NCI-H345 treated with DMSO at 0.1 percent for 48 hours (cell line): ENCODE measurements at regions not wholly inside any gene's neighbourhood (a gene's known extent, or its start where the extent isn't known, plus 50 kb on each side); places are given as distances from the start of the nearest gene placed in this dataset.

Source experiments
- DNase-seq: peaks from one replicate; lab custom pipeline; 2025; ENCODE audit not compliant: unreplicated experiment; lab: John Stamatoyannopoulos, UW

DNA sequence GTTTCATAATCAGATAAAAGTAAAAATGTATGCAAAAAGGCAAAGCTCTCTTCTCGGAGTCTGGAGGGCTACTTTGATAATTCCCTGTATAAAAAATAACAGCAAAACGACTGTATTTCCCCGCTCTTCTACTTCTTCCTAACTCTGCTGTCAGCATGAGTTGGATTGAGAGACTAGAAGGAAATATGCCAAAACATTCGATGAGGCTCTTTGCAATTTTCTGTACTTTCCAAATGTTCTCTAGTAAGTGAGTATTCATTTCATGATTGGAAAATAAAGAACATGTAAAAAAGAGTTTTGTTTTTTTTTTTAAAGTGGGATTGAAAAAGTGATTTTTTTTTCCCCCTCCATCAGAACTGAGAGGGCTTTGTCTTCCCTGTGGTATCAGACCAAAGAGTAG is 677.5 kb downstream of the ACTL7B start:
- DNase-seq, result no peak

DNA sequence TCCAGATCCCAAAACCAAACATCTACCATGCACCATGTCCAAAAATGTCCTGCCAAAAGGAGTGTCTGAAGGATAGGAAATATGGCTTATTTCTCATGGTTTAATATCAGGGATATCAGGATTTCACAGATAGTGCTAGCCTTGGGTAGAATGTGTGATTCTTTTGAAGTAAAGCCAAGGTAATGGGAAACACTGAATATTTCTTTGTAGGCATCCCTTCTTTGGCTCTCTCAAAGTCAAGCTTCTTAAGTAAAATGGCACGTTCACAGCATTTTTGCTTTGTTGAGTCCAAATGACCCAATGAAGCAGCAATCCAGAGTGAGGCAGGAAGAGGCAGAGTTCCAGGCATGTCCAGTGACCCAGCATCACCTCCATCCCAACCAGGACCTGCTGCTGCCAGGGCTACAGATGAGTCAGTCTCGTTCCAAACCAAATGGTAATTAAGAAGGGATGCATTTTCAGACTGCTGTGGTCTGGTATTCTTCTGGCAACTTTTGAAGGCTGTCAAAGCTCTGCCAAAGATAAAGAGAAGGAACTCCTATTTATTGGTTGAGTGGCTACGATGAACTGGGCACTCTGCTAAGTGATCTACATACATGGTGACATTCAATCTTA is 678.8 kb upstream of the KLF4 start:
- DNase-seq, result no peak

DNA sequence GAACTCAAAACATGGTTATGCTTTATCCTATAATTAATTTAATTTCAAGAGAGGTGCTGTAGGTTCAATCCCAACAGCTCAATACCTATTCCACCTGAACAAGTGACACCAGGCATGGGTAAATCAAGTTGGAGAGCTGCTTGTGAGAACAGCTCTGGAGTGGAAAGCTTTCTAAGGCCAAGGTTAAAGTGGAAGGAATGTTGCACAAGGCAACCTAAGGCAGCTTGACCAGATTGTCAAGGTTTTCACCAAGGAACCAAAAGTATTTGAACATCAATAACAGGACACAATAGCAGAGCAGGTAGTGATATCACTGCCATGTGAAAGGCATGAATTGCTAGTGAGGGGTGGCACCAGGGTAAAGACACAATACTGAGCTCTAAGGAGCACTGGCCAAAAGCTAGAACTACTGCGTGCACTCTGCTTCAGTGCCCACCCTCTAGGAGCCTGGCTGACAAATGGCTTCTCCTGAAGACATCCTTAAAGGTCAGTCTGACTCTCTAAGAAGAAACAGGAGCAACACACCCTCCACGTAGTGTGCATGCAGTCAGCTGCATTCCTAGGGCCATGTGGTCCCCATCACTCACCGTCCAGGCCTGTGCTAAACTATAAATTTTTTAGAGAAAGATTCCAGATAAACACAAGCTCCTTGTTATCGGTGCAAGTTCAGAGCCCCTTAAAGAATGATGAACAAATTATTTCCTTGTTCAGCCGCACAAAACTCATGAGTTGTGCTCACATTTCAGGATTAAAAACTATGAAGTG is 677.7 kb upstream of the KLF4 start:
- no peak for DNase-seq

DNA sequence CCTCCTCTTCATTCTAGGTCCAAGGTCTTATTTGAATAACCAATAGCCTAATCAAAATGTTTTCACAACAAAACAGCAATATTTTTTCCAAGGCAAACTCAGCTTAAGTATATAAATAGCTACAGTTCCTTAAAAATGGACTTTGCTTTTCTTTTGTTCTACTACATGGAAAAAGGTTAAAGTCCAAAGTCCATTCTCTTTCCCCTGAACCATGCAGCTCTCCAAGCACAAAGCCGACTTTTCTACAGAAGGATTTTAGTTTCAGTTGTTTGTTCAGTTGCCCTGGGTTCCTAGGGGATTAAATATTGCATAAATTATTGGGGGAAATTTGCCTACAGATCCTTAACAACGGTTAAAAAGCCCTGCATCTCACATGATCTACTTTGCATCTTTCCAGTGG is 677.0 kb upstream of the KLF4 start:
- no peak for DNase-seq

DNA sequence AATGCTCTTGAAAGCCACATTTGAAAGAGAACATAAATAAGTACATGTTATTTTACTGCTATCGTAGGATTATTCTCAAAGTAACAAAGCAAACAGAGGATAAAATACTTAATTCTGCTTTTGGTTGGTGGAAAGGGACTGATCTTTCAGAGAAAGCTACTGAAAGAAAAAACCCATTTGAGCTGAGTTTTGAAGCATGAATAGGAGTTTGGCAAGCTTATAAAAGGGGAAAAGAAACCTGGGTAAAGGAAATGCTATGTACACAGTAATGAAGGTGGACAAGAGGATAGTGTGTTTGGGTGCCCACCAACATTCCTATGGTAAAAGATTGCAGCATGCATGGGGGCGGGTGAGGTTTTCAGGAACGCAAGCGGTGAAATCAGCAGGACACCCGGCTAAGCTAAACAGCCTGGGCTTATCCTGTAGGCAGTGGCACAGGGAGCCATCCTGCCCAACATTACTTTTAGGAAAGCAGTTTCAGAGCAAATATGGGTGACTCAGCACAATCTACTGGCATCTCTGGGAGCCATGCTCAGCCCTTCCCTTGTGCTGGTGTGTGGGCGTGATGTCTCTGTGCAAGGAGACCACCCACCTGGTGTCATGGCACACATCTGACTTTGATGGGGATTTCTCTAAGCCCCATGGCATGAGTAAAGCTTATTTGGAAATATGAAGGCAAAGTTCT is 673.9 kb upstream of the KLF4 start:
- DNase-seq, result no peak

DNA sequence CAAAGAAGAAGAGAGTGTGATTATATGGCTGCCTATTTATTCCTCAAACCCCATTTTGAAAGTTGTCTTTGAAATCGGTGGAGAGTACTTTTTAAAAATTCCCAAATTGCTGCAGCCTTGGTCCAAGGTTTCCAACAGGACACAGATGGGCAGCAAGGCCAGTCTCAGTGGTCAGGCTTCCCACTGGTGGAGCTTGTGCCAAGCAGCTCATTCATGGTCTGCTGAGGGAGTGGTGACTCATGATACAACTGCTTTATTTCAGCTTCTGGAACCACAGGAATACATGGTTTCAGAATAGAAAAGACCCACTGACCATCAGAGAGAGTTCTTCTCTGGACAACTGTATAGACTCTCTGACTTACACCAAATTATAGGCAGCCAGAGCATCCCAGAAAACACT is 673.1 kb upstream of the KLF4 start:
- no peak for DNase-seq

DNA sequence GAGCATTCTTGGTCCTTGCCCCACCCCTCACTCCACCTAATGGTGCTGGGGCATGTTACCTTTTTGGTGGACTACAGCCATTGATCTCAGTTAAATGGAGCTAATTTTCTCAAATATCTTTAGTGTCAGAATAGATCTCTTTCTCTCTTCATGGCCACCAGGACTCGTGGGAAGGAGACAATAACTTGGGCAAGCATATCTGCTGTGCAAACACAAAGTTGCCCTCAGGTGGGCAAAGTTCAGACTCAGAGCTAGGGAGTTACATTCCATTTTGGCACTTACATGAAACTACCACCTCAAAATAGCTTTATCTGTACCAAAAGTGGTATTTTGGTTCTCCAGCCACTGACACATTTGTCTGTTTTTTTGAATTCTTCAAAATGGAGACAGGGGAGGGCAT is 671.9 kb upstream of the KLF4 start:
- no peak for DNase-seq

DNA sequence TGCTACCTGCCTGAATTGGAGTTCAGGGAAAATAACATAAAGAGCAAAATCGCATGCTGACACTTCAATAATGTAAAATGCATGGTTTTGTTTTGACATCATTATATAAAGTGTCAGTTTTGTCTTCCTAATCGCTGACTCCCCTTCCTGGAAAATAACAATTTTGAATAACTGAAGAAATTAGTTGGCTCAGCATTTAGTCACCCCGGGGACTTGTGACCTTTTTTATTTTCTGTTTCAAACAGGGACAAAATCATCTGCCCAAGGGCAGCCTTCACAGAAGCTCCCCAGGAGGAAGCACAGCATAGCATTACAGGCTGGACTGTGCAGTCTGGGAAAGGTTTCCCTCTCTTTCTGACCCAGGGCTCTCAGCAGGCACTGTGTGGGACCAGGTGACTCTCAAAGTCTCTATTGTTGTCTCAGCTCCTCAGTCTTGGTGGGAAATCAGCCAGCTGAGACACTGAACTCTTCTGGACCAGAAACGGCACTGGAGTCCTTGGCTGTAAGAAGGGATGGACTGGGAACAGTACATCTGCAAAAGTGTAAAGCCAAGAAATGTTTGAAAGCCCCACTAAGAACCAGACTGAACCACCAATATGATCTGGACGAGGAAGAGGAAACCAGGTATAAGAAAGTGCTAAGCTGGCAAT is 671.3 kb upstream of the KLF4 start:
- no peak for DNase-seq

DNA sequence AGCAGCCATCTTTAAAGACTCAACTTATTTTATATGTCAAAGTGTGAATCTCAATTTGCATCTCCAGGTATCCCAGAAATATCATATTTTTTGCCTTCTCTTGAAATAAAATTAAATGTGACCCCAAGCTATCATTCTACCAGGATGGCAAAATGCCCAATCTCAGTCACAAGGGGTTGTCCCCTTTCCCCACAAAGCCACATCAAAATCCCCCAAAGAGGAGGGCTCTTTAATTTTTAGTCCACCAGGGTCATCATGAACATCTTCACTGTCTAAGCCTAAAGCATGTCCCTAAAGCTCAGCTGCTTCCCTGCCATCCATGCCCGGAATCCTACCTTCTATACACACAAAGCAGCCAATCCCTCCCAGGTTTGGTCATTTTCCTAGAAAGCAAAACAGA is 670.5 kb upstream of the KLF4 start:
- no peak for DNase-seq

DNA sequence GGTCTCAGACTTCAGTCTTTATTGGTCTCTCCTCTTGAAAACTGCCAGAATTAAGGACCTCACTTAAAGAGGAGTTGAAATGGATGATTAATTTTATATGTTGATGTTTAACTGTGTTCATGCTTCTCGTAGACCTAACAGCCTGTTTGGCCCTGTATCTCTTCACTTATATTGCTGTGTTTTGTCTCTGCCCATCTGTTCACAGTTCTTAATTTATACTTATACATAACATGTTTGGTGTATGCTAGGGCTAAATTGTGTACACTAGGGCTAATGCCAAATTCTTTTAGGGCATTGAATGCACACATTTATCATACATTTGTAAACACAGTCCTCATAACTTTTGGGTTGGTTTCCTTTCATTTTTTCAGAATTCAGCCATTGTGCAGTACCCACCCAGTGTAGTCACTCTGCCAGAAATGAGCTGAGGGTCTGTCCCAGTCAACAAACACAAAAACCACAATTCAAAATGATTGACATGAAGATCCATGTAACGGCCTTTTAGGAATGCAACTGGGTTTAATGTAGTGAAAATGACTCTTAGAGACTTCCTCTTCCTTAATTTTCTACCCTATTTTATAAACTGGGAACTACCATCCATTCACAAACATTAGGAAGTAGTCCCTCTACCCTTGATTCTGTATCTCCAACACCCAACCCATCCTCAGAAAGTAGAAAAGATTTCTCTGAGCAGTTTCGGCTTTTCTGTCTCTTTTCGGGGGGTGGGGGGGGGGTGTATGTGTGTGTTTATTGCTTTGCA is 668.8 kb upstream of the KLF4 start:
- DNase-seq, result no peak

DNA sequence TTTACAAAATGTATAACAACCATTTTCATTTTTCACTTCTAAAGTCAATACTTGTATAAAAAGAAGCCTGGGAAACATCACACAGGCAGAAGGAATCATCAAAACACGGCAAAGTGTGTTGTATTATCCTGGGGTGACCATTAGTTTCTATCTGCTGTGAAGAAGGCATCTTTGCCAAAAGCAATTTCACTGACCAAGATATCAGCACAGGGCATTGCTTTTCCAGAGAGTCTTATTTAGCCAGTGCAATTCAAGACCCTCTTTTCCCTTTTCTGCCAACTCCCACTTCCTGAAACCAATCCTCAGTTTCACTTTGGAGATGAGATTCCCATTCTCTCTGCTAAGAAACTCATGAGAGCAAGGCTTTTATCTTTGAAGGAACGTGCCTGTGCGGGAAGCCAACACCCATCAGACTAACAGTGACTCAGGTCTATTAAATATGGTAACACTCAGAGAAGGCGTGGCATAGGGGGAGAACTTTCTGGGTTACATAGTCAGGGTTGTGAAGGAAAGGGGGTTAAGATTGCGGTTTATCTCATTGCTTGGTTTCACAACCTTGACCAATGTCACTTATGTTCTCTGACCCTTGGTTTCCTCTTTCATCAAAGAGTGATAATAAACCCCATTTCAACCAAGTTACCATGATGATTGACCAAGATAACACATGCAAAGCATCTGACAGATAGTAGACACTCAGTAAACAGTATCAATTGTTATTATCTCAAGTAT is 666.9 kb upstream of the KLF4 start:
- DNase-seq, result no peak

DNA sequence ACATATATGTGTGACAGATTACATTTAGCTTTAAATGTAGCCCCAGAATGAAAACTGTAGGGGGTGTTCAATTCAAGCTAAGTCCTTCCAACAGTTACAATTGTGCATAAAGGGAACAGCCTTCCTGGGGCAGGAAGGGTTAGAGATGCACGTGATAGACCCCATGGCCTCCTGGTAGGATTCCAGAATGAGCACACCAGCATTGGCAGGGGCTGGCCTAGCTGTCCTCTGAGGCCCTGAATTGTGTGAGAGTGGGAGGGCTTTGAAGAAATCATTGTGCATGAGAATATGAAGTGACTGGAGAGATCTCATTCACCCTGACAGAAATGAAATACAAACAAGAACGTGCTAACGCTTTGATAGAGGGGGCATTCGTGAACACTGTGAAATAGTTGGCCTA is 663.8 kb upstream of the KLF4 start:
- no peak for DNase-seq

DNA sequence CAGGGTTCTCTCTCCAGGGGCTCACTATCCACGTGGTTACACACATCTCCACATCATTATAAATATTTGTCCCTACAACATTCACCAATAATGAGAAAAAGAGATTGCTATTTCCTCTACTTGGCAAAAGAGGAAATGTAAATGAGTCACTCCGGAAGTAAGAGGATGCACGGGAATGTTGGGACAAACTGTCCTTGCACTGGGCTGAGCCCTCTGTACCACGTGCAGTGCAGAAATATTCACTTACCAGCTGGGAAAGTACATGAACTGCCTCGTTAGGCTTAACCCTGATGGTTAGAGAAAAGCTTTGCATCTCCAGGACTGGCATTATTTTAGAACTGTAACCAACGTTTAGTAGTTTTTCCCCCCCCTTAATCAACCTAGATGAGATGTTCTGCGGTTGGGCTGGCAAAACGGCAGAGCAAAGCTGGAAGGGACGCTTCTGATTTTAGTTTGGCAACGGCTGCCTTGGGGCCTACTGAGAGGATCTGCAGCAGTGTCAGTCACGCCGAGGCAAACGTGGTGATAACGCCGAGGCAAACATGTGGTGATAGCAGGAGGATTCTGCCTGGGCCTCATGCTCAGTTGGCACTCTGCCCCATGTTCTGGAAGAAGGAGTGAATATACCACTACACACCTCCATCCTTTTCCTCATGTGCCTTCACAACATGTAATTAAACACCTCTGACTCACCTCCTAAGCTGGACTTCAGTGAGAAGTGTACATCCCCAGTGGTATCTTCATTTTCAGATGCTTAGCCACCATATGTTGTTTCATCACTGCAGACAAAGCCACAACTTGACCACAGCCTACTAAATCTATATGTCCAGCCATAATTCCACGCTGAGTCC is 661.4 kb upstream of the KLF4 start:
- no peak for DNase-seq

DNA sequence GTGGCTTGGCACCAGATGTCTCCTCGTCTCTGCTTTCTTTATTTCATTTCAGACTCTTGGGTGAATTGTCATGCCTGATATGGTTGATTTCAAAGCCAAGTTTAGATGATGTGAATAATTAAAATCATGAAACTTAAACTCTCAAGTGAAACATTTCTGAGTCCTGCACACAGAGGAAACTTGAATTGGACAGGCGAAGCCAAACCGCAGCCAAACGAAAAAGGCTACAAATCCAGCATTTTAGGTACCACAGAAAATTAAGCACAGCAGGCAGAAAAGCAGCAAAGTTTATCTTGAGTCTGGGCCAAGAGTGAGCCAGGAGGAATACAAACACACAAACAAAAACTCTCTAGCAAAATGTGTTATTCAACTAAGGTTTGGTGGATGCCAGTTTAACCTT is 659.8 kb upstream of the KLF4 start:
- DNase-seq, result no peak

DNA sequence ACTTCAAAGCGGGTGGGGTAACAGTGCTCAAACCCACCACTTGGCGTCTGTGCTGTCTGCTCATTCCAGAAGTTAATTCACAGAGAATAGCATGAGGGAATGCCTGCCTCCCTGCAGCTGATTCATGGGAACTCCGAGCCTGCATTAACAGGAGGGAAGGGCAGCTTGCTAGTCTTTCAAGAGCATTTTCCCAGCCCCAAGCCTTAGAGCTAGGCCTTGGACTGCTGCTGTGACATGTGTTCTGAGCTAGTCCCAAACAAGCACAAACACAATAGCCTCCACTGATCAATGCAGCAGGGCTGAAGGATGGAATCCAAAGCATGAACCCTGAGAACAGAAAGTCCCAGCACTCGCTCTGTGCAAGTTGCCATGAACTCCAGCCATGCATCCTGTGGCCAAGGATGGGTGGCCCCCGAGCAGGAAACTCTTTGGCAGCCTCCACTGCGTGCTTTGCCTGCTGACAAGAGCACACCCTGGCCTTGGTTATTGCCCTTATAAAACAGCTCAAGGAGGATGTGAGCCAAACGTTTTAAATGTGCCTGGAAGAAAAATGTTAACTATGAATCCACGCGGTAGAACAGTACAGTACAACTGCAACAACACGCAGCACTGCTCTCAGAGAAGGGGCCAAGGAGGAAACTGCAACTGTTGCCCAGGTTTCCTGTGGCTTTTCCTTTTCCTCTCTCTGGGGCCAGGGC is 653.1 kb upstream of the KLF4 start:
- no peak for DNase-seq

DNA sequence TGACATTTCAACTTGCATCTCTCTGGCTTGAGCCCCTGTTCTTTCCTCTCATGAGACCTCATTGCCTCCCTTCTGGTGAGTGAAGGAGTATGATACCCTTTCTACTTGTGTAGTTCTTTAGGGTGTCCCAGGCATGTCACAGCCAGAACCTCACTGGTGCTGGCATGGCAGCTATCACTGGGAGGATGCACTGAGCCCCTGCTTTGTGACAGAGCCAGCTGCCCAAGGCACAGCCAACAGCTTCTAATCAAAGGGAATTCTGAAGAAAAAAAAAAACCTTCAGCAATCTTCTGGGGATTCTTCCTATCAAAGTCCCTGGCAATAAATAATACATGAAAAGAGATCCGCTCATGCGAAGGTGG is 652.6 kb upstream of the KLF4 start:
- no peak for DNase-seq

DNA sequence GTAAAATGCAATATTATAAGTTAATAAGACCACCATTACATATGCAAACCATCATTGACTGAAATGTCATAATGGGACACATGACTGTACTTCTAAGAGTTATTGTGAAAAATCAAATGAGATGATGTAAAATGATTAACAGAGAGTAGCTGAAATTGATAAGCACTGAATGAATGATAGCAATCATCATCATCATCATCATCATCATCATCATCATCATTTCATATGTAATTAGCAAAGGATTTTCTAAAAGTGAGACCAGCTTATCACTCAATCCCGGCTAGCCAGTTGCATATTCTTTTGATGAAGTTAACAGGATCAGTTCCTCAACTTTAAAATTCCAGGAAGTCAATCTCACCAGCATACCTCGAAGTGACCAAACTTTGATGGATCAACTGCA is 650.3 kb upstream of the KLF4 start:
- DNase-seq, result no peak

DNA sequence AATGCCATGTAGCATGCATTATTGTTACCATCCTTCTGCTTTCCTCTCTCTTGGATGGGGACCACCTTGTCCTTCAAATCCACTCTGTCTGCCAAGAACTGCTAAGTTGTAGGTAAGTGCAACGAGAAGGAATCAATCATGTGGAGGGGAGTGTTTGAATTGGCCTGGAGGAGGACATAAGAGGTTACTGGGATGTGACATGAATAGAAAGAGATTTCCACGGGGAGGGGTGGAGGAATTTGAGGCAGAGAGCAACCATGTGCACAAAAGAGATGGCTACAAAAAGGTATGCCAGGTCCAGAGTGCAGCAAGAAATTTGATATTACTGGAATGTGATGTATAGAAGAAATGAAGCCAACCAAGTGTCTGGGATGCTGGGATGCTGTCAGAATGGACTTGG is 648.9 kb upstream of the KLF4 start:
- no peak for DNase-seq

DNA sequence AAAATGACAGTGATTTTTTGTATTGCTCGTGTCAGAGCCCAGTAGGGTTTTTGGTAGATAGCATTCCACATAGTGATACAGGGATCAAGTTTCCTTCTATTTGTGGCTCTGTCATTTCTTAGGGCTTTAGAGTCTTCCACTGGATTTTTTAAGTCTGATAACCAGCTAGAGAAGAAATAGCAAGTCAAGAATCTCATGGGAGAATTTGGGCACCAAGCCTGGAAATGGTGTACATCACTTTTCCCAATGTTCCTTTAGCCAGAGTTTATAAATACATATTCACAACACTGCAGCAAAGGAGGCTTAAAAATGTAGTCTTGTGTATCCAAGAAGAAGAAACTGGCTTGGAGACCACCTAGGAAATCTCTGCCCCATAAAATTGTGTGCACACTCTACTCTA is 647.1 kb upstream of the KLF4 start:
- DNase-seq, result no peak
